ENCODE measurements at regions not wholly inside any gene's neighbourhood (a gene's known extent, or its start where the extent isn't known, plus 50 kb on each side); places are given as distances from the start of the nearest gene placed in this dataset.
"Not testable (repeated sequence)": the region's sequence is repeated elsewhere in the genome, so short reads cannot be mapped to it uniquely, and the experiment has no call there.

- POLR2A ChIA-PET; H3K4me3 Mint-ChIP-seq; H3K27me3 Mint-ChIP-seq (ENCODE audit: low read depth); H3K27ac Mint-ChIP-seq; CTCF ChIA-PET; DNase-seq; ATAC-seq; H3K4me1 Mint-ChIP-seq (ENCODE audit: low read depth): not testable (repeated sequence)
- peaks cover 10% of the 10 kb centered on the region for H3K36me3 Mint-ChIP-seq (ENCODE audit: low read depth)
- peaks cover 12% of the 10 kb centered on the region for H3K9me3 Mint-ChIP-seq (ENCODE audit: insufficient read depth)
Observed at GRCh38 chr1:125064029-125064428, 3879.3 kb downstream of the SRGAP2C start.

- H3K4me1 Mint-ChIP-seq (ENCODE audit: low read depth) = no peaks in the 10 kb centered on the region
- H3K36me3 Mint-ChIP-seq (ENCODE audit: low read depth) = peaks cover 10% of the 10 kb centered on the region
- H3K4me3 Mint-ChIP-seq = no peak overlapping the region
- POLR2A ChIA-PET = no interaction called here
- H3K9me3 Mint-ChIP-seq (ENCODE audit: insufficient read depth) = peaks cover 12% of the 10 kb centered on the region
- H3K27me3 Mint-ChIP-seq (ENCODE audit: low read depth) = no peaks in the 10 kb centered on the region
- DNase-seq (no peak), ATAC-seq (no peak)
- CTCF ChIA-PET = no interaction called here
- H3K27ac Mint-ChIP-seq = no peak overlapping the region
Observed at GRCh38 chr1:125064481-125064880, 3879.7 kb downstream of the SRGAP2C start.

- Mint-ChIP-seq H3K27me3 (ENCODE audit: low read depth) (no peaks in the 10 kb centered on the region), H3K4me3 (no peak overlapping the region), H3K36me3 (ENCODE audit: low read depth) (peaks cover 10% of the 10 kb centered on the region), H3K4me1 (ENCODE audit: low read depth) (no peaks in the 10 kb centered on the region), H3K27ac (no peak overlapping the region), H3K9me3 (ENCODE audit: insufficient read depth) (peaks cover 12% of the 10 kb centered on the region)
- POLR2A ChIA-PET = no interaction called here
- DNase-seq = no peak
- no peak for ATAC-seq
- CTCF ChIA-PET = no interaction called here
Observed at GRCh38 chr1:125065092-125065820, 3880.5 kb downstream of the SRGAP2C start.

GRCh38 chr1:125065821-125066180 lies 3881.0 kb downstream of the SRGAP2C start:
- Mint-ChIP-seq H3K4me1 (ENCODE audit: low read depth) (no peaks in the 10 kb centered on the region), H3K4me3 (no peak overlapping the region), H3K27ac (no peak overlapping the region), H3K9me3 (ENCODE audit: insufficient read depth) (peaks cover 12% of the 10 kb centered on the region), H3K27me3 (ENCODE audit: low read depth) (no peaks in the 10 kb centered on the region), H3K36me3 (ENCODE audit: low read depth) (peaks cover 10% of the 10 kb centered on the region)
- DNase-seq (no peak), ATAC-seq (no peak)
- ChIA-PET CTCF (no interaction called here), POLR2A (no interaction called here)

GRCh38 chr1:125066385-125066784 lies 3881.6 kb downstream of the SRGAP2C start:
- no peaks in the 10 kb centered on the region for H3K4me1 Mint-ChIP-seq (ENCODE audit: low read depth)
- DNase-seq (no peak), ATAC-seq (no peak)
- no peaks in the 10 kb centered on the region for H3K27me3 Mint-ChIP-seq (ENCODE audit: low read depth)
- peaks cover 12% of the 10 kb centered on the region for H3K9me3 Mint-ChIP-seq (ENCODE audit: insufficient read depth)
- no peak overlapping the region for H3K4me3 Mint-ChIP-seq
- CTCF ChIA-PET = no interaction called here
- no peak overlapping the region for H3K27ac Mint-ChIP-seq
- POLR2A ChIA-PET = no interaction called here
- H3K36me3 Mint-ChIP-seq (ENCODE audit: low read depth) = peaks cover 10% of the 10 kb centered on the region

- CTCF ChIA-PET; H3K4me3 Mint-ChIP-seq; DNase-seq; H3K4me1 Mint-ChIP-seq (ENCODE audit: low read depth); ATAC-seq; H3K27ac Mint-ChIP-seq; H3K27me3 Mint-ChIP-seq (ENCODE audit: low read depth): not testable (repeated sequence)
- POLR2A ChIA-PET = interaction anchor here (0.6 kb wide), 1 partner anchor 15 kb away, joined by 3 read pairs; no protein-coding TSS in a partner anchor
- Mint-ChIP-seq H3K9me3 (ENCODE audit: insufficient read depth) (peaks cover 12% of the 10 kb centered on the region), H3K36me3 (ENCODE audit: low read depth) (peaks cover 10% of the 10 kb centered on the region)
Observed at GRCh38 chr1:125066849-125067248, 3882.1 kb downstream of the SRGAP2C start.

GRCh38 chr1:125080077-125080476 lies 3895.3 kb downstream of the SRGAP2C start:
- POLR2A ChIA-PET = no interaction called here
- ATAC-seq (no peak), DNase-seq (no peak)
- Mint-ChIP-seq H3K27ac (no peak overlapping the region), H3K27me3 (ENCODE audit: low read depth) (no peaks in the 10 kb centered on the region), H3K4me3 (no peak overlapping the region), H3K4me1 (ENCODE audit: low read depth) (no peaks in the 10 kb centered on the region), H3K36me3 (ENCODE audit: low read depth) (peaks cover 20% of the 10 kb centered on the region), H3K9me3 (ENCODE audit: insufficient read depth) (peaks cover 21% of the 10 kb centered on the region)
- CTCF ChIA-PET = no interaction called here

GRCh38 chr1:125085720-125086591 lies 3901.2 kb downstream of the SRGAP2C start:
- ChIA-PET POLR2A (no interaction called here), CTCF (no interaction called here)
- no peak for ATAC-seq
- no peaks in the 10 kb centered on the region for H3K4me1 Mint-ChIP-seq (ENCODE audit: low read depth)
- no peak for DNase-seq
- peaks cover 8% of the 10 kb centered on the region for H3K9me3 Mint-ChIP-seq (ENCODE audit: insufficient read depth)
- H3K27ac Mint-ChIP-seq = no peak overlapping the region
- H3K4me3 Mint-ChIP-seq = no peak overlapping the region
- H3K36me3 Mint-ChIP-seq (ENCODE audit: low read depth) = peaks cover 15% of the 10 kb centered on the region
- no peaks in the 10 kb centered on the region for H3K27me3 Mint-ChIP-seq (ENCODE audit: low read depth)

- no peak overlapping the region for H3K27ac Mint-ChIP-seq
- no peaks in the 10 kb centered on the region for H3K4me1 Mint-ChIP-seq (ENCODE audit: low read depth)
- POLR2A ChIA-PET = no interaction called here
- no peak overlapping the region for H3K4me3 Mint-ChIP-seq
- H3K27me3 Mint-ChIP-seq (ENCODE audit: low read depth) = no peaks in the 10 kb centered on the region
- CTCF ChIA-PET = no interaction called here
- H3K9me3 Mint-ChIP-seq (ENCODE audit: insufficient read depth) = peaks cover 6% of the 10 kb centered on the region
- ATAC-seq = no peak
- DNase-seq = no peak
- H3K36me3 Mint-ChIP-seq (ENCODE audit: low read depth) = peaks cover 12% of the 10 kb centered on the region
Observed at GRCh38 chr1:125086611-125087010, 3901.8 kb downstream of the SRGAP2C start.

- ATAC-seq (no peak), DNase-seq (no peak)
- POLR2A ChIA-PET = no interaction called here
- peaks cover 8% of the 10 kb centered on the region for H3K36me3 Mint-ChIP-seq (ENCODE audit: low read depth)
- no peak overlapping the region for H3K27ac Mint-ChIP-seq
- H3K27me3 Mint-ChIP-seq (ENCODE audit: low read depth) = no peaks in the 10 kb centered on the region
- no peak overlapping the region for H3K4me3 Mint-ChIP-seq
- CTCF ChIA-PET = no interaction called here
- H3K9me3 Mint-ChIP-seq (ENCODE audit: insufficient read depth) = peaks cover 6% of the 10 kb centered on the region
- no peaks in the 10 kb centered on the region for H3K4me1 Mint-ChIP-seq (ENCODE audit: low read depth)
Observed at GRCh38 chr1:125087247-125087646, 3902.5 kb downstream of the SRGAP2C start.

- peaks cover 9% of the 10 kb centered on the region for H3K9me3 Mint-ChIP-seq (ENCODE audit: insufficient read depth)
- H3K36me3 Mint-ChIP-seq (ENCODE audit: low read depth) = peaks cover 7% of the 10 kb centered on the region
- H3K27me3 Mint-ChIP-seq (ENCODE audit: low read depth) = no peaks in the 10 kb centered on the region
- H3K4me3 Mint-ChIP-seq = peak overlapping the region; percentile 54
- H3K4me1 Mint-ChIP-seq (ENCODE audit: low read depth) = no peaks in the 10 kb centered on the region
- DNase-seq = no peak
- ATAC-seq = no peak
- ChIA-PET POLR2A (no interaction called here), CTCF (no interaction called here)
- no peak overlapping the region for H3K27ac Mint-ChIP-seq
Observed at GRCh38 chr1:125087691-125088090, 3902.9 kb downstream of the SRGAP2C start.

GRCh38 chr1:125118147-125118993 lies 3933.6 kb downstream of the SRGAP2C start:
- ChIA-PET POLR2A (no interaction called here), CTCF (no interaction called here)

More at GRCh38 chr1:125118147-125118993, 3933.6 kb downstream of the SRGAP2C start:
- DNase-seq (no peak), ATAC-seq (no peak)
- Mint-ChIP-seq H3K9me3 (ENCODE audit: insufficient read depth) (peaks cover 21% of the 10 kb centered on the region), H3K4me1 (ENCODE audit: low read depth) (no peaks in the 10 kb centered on the region), H3K36me3 (ENCODE audit: low read depth) (peaks cover 6% of the 10 kb centered on the region), H3K27me3 (ENCODE audit: low read depth) (no peaks in the 10 kb centered on the region), H3K27ac (no peak overlapping the region), H3K4me3 (no peak overlapping the region)

Measured in activated CD8-positive, alpha-beta T cell treated with anti-CD3 and anti-CD28 coated beads, Interleukin-2, amount 10 ng/mL, durations not matched to agents 7 days and 5 days (primary cell).